Stimulated activated naive CD8-positive, alpha-beta T cell treated with anti-CD3 and anti-CD28 coated beads, Interleukin-15, amount 100 ng/mL, for 72 hours (primary cell): ENCODE measurements at regions not wholly inside any gene's neighbourhood (a gene's known extent, or its start where the extent isn't known, plus 50 kb on each side); places are given as distances from the start of the nearest gene placed in this dataset.

Experiments used
- ATAC-seq: fragments of 150-1000 bp; cut with Tn5 transposase; 2 replicates; pipeline ENCODE4 v1.10.0; 2021; ENCODE audit warnings: mild to moderate bottlenecking, moderate library complexity
- DNase-seq, 2 donors: peaks; one replicate each; pipeline ENCODE4 v3.0.0; 2021 to 2022
- H3K27ac Mint-ChIP-seq, 2 donors: one replicate each; pipeline ENCODE4 v1.8.0; 2022; ENCODE audit warnings: mild to moderate bottlenecking in 2 of 2, mixed read lengths in 2 of 2, moderate library complexity in 2 of 2
- H3K27me3 Mint-ChIP-seq: one replicate; pipeline ENCODE4 v1.8.0; 2022; ENCODE audit warnings: mixed read lengths
- H3K4me1 Mint-ChIP-seq: one replicate; pipeline ENCODE4 v1.8.0; 2022; ENCODE audit warnings: mild to moderate bottlenecking, mixed read lengths
- H3K4me3 Mint-ChIP-seq, 2 donors: one replicate each; pipeline ENCODE4 v1.8.0; 2022; ENCODE audit warnings: mild to moderate bottlenecking in 2 of 2, mixed read lengths in 2 of 2, moderate library complexity in 1 of 2
- H3K9me3 Mint-ChIP-seq, 2 donors: one replicate each; pipeline ENCODE4 v1.8.0; 2022; ENCODE audit warnings: mixed read lengths in 2 of 2

- Mint-ChIP-seq H3K27ac (peak overlapping the region in 1 of 2 donors; percentile 30), H3K9me3 (peaks cover 16 to 23% of the 10 kb centered on the region in 2 donors), H3K4me1 (peaks cover 37% of the 10 kb centered on the region), H3K27me3 (no peaks in the 10 kb centered on the region), H3K4me3 (peak overlapping the region; percentile 21 to 51)
- DNase-seq = no peak
- no peak for ATAC-seq
Observed at GRCh38 chr12:92445253-92446082, 257.3 kb upstream of the PLEKHG7 start.

GRCh38 chr12:92444763-92445162, 258.0 kb upstream of the PLEKHG7 start:
- no peak overlapping the region for H3K27ac Mint-ChIP-seq
- ATAC-seq (no peak), DNase-seq (no peak)
- H3K4me3 Mint-ChIP-seq = no peak overlapping the region
- peaks cover 13 to 20% of the 10 kb centered on the region in 2 donors for H3K9me3 Mint-ChIP-seq
- H3K27me3 Mint-ChIP-seq = no peaks in the 10 kb centered on the region
- H3K4me1 Mint-ChIP-seq = peaks cover 43% of the 10 kb centered on the region

GRCh38 chr12:92442782-92443181, 260.0 kb upstream of the PLEKHG7 start:
- Mint-ChIP-seq H3K27ac (peak overlapping the region; percentile 81 to 88), H3K9me3 (peaks cover 10 to 17% of the 10 kb centered on the region in 2 donors), H3K27me3 (no peaks in the 10 kb centered on the region), H3K4me1 (peaks cover 62% of the 10 kb centered on the region), H3K4me3 (no peak overlapping the region)
- DNase-seq (no peak), ATAC-seq (peak; percentile 57)

GRCh38 chr12:92440072-92440471, 262.7 kb upstream of the PLEKHG7 start:
- Mint-ChIP-seq H3K4me1 (peaks cover 46% of the 10 kb centered on the region), H3K4me3 (no peak overlapping the region), H3K27me3 (no peaks in the 10 kb centered on the region), H3K9me3 (peaks cover 0 to 13% of the 10 kb centered on the region in 2 donors), H3K27ac (no peak overlapping the region)
- no peak for DNase-seq
- no peak for ATAC-seq

GRCh38 chr12:92439420-92439805, 263.4 kb upstream of the PLEKHG7 start:
- Mint-ChIP-seq H3K4me3 (no peak overlapping the region), H3K27ac (peak overlapping the region in 1 of 2 donors; percentile 40), H3K4me1 (peaks cover 50% of the 10 kb centered on the region), H3K27me3 (no peaks in the 10 kb centered on the region), H3K9me3 (peaks cover 2 to 17% of the 10 kb centered on the region in 2 donors)
- no peak for ATAC-seq
- no peak for DNase-seq

- H3K27ac Mint-ChIP-seq = no peak overlapping the region
- H3K4me1 Mint-ChIP-seq = peaks cover 53% of the 10 kb centered on the region
- no peak overlapping the region for H3K4me3 Mint-ChIP-seq
- DNase-seq (no peak), ATAC-seq (no peak)
- H3K9me3 Mint-ChIP-seq = peaks cover 7 to 17% of the 10 kb centered on the region in 2 donors
- no peaks in the 10 kb centered on the region for H3K27me3 Mint-ChIP-seq
Observed at GRCh38 chr12:92438641-92439419, 264.0 kb upstream of the PLEKHG7 start.

GRCh38 chr12:92437452-92437851, 265.3 kb upstream of the PLEKHG7 start:
- peaks cover 14 to 19% of the 10 kb centered on the region in 2 donors for H3K9me3 Mint-ChIP-seq
- peaks cover 52% of the 10 kb centered on the region for H3K4me1 Mint-ChIP-seq
- DNase-seq (no peak), ATAC-seq (peak; percentile 45)
- no peaks in the 10 kb centered on the region for H3K27me3 Mint-ChIP-seq
- H3K27ac Mint-ChIP-seq = no peak overlapping the region
- H3K4me3 Mint-ChIP-seq = no peak overlapping the region

- Mint-ChIP-seq H3K27ac (no peak overlapping the region), H3K4me3 (no peak overlapping the region), H3K4me1 (peaks cover 55% of the 10 kb centered on the region), H3K9me3 (peaks cover 15 to 21% of the 10 kb centered on the region in 2 donors), H3K27me3 (no peaks in the 10 kb centered on the region)
- no peak for DNase-seq
- ATAC-seq = no peak
Observed at GRCh38 chr12:92436856-92437255, 265.9 kb upstream of the PLEKHG7 start.

DNA sequence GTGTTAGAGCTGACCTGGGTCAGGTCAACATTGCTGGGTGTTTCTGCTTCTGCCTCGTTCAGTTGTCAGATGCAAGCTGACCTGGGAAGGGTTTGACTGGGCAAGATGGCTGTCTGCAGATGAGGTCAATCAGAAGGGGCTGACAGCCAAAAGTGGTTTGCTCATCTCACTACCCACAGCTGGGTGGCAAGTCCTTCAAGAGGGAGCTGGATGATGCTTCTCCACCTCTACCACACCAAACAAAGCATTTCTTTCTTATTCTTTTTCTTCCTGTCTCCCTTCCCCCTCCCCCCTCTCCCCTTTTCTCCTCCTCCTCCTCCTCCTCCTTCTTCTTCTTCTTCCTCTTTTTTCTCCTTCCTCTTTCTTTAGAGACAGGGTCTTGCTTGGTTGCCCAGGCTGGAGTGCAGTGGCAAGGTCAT, 268.2 kb upstream of the PLEKHG7 start:
- Mint-ChIP-seq H3K9me3 (peaks cover 15 to 21% of the 10 kb centered on the region in 2 donors), H3K4me3 (no peak overlapping the region), H3K27ac (no peak overlapping the region), H3K4me1 (peaks cover 56% of the 10 kb centered on the region), H3K27me3 (no peaks in the 10 kb centered on the region)
- DNase-seq (no peak), ATAC-seq (no peak)

DNA sequence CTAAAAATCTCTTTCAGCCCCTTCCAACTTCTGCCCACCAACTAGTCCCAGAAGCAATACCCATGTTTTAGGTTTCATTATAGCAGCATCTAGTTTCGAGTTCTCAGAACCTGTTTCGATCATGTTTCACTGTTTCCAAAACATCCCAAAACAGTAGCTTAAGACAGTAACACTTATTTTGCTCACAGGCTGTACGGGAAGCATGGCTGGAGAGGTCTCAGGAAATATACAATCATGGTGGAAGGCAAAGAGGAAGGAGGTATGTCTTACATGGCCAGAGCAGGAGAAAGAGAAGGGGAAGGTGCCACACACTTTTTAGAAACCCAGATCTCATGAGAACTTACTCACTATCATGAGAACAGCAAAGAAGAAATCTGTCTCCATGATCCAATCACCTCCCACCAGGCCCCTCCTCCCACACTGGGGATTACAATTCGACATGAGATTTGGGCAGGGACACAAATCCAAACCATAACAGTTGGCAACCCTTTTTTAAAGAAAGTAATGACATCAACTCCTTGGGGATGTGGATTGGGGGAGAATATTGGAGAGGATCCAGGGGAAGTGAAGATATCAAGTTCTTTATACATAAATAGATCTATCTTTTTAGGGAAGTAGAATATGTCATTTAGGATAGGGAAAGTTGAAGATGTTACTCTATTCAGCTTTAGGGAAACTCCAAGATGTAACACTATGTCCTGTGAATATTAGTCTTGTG, 269.9 kb upstream of the PLEKHG7 start:
- no peak for DNase-seq
- Mint-ChIP-seq H3K27me3 (no peaks in the 10 kb centered on the region), H3K9me3 (peaks cover 15 to 21% of the 10 kb centered on the region in 2 donors), H3K27ac (peak overlapping the region in 1 of 2 donors; percentile 88), H3K4me3 (peak overlapping the region; percentile 54 to 60), H3K4me1 (peaks cover 52% of the 10 kb centered on the region)
- ATAC-seq = no peak

- no peak overlapping the region for H3K27ac Mint-ChIP-seq
- H3K9me3 Mint-ChIP-seq = peaks cover 15 to 19% of the 10 kb centered on the region in 2 donors
- no peak overlapping the region for H3K4me3 Mint-ChIP-seq
- H3K4me1 Mint-ChIP-seq = peaks cover 50% of the 10 kb centered on the region
- ATAC-seq (peak; percentile 63), DNase-seq (peak in 1 of 2 donors; percentile 19)
- H3K27me3 Mint-ChIP-seq = no peaks in the 10 kb centered on the region
Observed at GRCh38 chr12:92431146-92431545, 271.6 kb upstream of the PLEKHG7 start.

- ATAC-seq = no peak
- peaks cover 33% of the 10 kb centered on the region for H3K4me1 Mint-ChIP-seq
- no peaks in the 10 kb centered on the region for H3K9me3 Mint-ChIP-seq
- no peak overlapping the region for H3K4me3 Mint-ChIP-seq
- peak overlapping the region in 1 of 2 donors; percentile 60 for H3K27ac Mint-ChIP-seq
- no peak for DNase-seq
- no peaks in the 10 kb centered on the region for H3K27me3 Mint-ChIP-seq
Observed at GRCh38 chr12:92426332-92426731, 276.5 kb upstream of the PLEKHG7 start.

DNA sequence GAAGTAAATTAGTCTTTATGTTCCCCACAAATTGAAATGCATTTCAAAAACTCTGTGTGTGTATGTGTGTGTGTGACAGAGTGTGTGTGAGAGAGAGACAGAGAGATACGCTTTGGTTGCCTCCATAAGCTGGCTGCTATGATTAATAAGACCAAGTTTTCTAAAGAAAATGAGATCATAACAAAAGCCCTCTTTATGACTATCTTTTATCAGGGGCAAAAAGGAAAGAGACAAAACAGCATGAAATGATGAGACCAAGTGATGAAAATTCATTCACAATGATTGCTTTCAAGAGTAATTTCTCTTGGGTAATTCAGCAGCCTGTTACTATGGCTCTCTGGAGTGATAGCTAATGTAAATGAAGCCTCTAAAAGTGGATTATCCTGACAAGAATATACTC, 277.6 kb upstream of the PLEKHG7 start:
- Mint-ChIP-seq H3K27me3 (no peaks in the 10 kb centered on the region), H3K4me3 (no peak overlapping the region), H3K9me3 (peaks cover 0 to 5% of the 10 kb centered on the region in 2 donors), H3K4me1 (peaks cover 37% of the 10 kb centered on the region), H3K27ac (no peak overlapping the region)
- ATAC-seq (no peak), DNase-seq (no peak)

- Mint-ChIP-seq H3K27ac (no peak overlapping the region), H3K4me1 (peaks cover 35% of the 10 kb centered on the region), H3K9me3 (peaks cover 0 to 5% of the 10 kb centered on the region in 2 donors), H3K4me3 (no peak overlapping the region), H3K27me3 (no peaks in the 10 kb centered on the region)
- no peak for DNase-seq
- no peak for ATAC-seq
Observed at GRCh38 chr12:92424338-92424737, 278.5 kb upstream of the PLEKHG7 start.

- no peak overlapping the region for H3K4me3 Mint-ChIP-seq
- H3K27ac Mint-ChIP-seq = no peak overlapping the region
- H3K27me3 Mint-ChIP-seq = no peaks in the 10 kb centered on the region
- ATAC-seq (no peak), DNase-seq (no peak)
- peaks cover 2 to 10% of the 10 kb centered on the region in 2 donors for H3K9me3 Mint-ChIP-seq
- H3K4me1 Mint-ChIP-seq = peaks cover 33% of the 10 kb centered on the region
Observed at GRCh38 chr12:92421701-92422100, 276.1 kb upstream of the BTG1 start.
